ENCODE measurements at regions not wholly inside any gene's neighbourhood (a gene's known extent, or its start where the extent isn't known, plus 50 kb on each side); places are given as distances from the start of the nearest gene placed in this dataset.

DNA sequence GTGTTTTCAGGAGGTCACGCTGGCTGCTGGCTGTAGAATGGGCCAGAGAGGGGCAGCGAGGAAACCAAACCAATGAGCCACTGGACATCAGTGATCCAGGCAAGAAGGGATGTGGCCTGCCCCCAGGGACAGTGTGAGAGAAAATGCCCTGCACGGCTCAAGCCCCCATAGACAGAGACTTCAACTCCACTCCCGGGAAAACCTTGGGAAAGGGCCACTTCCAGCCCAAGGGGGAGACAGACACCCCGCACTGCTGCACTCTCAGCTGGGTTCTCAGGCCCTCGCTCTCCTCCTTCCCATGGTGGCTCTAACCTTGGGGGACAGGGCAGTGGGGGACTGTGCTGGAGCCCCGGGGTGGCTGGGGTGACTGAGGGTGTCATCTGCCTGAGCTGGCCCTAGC lies 172.0 kb downstream of the KATNAL1 start:
- no peaks in the 10 kb centered on the region for H3K36me3 ChIP-seq
- peaks cover 30% of the 10 kb centered on the region for H3K4me1 ChIP-seq (replicated peaks)
- DNase-seq (ENCODE audit: low read depth in 1 of 2, low spot score in 2 of 2) = no peak
- H3K4me3 ChIP-seq = no peak overlapping the region
- no peak overlapping the region for H3K27ac ChIP-seq
- H3K9me3 ChIP-seq (replicated peaks) = no peaks in the 10 kb centered on the region
- no peaks in the 10 kb centered on the region for H3K27me3 ChIP-seq (replicated peaks)

DNA sequence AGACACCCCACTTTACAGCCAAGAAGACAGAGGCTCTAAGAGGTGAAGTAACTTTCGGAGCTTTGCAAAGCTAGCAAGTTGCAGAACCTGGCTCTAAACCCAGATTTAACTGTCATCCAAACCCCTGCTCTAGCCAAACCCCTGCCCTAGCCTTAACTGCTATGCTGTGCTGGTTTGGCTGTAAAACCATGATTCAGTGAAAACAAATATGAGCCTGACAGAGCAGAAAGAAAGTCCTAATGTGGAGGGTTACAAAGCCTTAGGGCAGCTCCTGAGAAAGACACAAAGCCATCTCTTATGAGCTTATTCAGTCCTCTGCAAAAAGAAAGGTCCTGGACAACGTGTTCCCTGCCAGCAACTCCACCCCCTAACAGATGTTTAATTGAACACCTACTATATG lies 172.8 kb downstream of the KATNAL1 start:
- Histone ChIP-seq H3K4me3 (no peak overlapping the region), H3K27ac (no peak overlapping the region), H3K4me1 (replicated peaks) (peaks cover 30% of the 10 kb centered on the region), H3K27me3 (replicated peaks) (no peaks in the 10 kb centered on the region), H3K36me3 (no peaks in the 10 kb centered on the region), H3K9me3 (replicated peaks) (no peaks in the 10 kb centered on the region)
- DNase-seq (ENCODE audit: low read depth in 1 of 2, low spot score in 2 of 2) = no peak

DNA sequence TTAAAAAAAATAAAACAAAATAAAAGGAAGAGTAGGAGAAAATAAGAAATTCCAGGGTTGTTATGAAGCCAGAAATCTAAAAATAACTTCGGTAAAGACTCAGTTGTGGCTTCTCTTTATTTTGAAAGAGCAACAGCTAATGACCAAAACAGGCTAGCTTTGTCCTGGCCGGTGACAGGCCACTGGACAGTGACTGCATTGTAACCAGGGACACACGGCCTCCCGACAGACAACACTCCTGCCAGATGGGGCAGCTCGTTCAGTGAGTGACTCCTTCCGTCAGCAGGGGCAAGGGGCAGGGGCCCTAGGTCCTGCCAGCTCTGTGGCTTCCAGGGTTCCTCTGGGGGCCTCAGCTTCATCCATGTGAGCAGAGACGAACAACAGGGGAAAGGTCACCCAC lies 173.4 kb downstream of the KATNAL1 start:
- Histone ChIP-seq H3K36me3 (no peaks in the 10 kb centered on the region), H3K27ac (no peak overlapping the region), H3K4me3 (no peak overlapping the region), H3K4me1 (replicated peaks) (peaks cover 30% of the 10 kb centered on the region), H3K27me3 (replicated peaks) (no peaks in the 10 kb centered on the region), H3K9me3 (replicated peaks) (no peaks in the 10 kb centered on the region)
- no peak for DNase-seq (ENCODE audit: low read depth in 1 of 2, low spot score in 2 of 2)

DNA sequence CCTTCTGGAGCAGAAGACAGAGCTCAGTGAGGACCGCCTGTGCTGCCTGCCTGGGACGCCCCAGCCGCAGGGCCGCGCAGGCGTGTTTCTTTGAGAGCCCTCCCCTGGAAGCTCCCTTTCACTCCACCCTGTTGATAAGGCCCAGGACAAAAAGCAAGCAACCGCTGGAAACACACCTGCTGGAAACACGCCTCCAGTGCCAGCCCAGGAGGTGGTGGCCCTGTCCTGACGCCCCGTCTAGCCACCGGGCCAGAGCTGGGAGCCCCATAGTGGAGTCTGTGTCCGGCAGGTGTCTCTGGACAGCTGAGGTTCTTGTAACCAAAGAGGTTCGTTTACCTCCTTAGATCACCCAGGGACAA lies 173.8 kb downstream of the KATNAL1 start:
- DNase-seq (ENCODE audit: low read depth in 1 of 2, low spot score in 2 of 2) = no peak

DNA sequence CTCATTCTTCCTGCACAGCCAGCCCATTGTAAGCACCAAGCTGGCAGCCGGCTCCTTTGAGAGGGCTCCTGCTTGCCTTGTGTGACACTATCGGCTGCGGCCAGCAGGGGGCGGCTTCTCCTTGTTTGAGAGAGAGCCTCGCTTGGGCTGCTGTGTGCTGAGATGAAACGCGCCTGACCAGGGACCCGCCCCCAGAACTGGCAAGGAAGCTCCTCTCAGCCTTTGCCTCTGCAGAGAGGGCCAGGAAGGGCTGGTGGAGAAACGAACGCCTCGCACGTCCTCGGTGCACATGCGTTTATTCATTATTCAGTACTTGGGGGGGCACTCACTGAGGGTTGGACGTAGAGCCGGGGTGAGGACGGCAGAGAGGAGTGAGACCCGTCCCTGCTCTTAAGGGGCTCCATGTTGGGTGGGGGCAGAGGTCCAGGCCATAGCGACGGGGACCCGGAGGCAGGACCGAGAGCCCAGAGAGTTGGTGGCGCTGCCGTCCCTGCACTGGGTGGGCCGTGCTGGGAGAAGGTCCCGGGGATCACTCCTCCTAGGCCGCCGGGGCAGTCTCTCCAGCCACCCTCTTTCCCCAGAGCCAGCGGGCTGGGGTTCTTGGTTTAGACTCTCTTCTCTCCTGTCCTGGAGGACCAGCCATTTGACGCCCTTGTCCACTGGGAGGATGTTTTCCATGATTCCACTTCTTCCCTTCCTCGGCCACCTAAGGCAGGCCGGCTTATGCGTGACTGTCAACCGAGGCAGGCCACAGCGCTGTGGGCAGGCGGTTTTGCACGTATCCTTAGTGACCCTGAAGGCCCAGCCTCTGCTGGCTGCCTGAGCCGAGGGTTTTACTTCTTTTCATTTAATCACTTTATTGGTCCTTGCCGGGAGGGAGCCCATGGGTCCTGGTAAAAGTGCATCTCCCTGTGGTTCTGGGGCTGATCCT lies 174.5 kb downstream of the KATNAL1 start:
- no peaks in the 10 kb centered on the region for H3K27me3 ChIP-seq (replicated peaks)
- no peak overlapping the region for H3K27ac ChIP-seq
- peaks cover 23% of the 10 kb centered on the region for H3K4me1 ChIP-seq (replicated peaks)
- H3K4me3 ChIP-seq = no peak overlapping the region
- DNase-seq (ENCODE audit: low read depth in 1 of 2, low spot score in 2 of 2) = peak; percentile 88 to 94
- no peaks in the 10 kb centered on the region for H3K36me3 ChIP-seq
- no peaks in the 10 kb centered on the region for H3K9me3 ChIP-seq (replicated peaks)

More for the DNA sequence above, 173.8 kb downstream of the KATNAL1 start:
- Histone ChIP-seq H3K27ac (no peak overlapping the region), H3K27me3 (replicated peaks) (no peaks in the 10 kb centered on the region), H3K36me3 (no peaks in the 10 kb centered on the region), H3K4me1 (replicated peaks) (peaks cover 29% of the 10 kb centered on the region), H3K9me3 (replicated peaks) (no peaks in the 10 kb centered on the region), H3K4me3 (no peak overlapping the region)

DNA sequence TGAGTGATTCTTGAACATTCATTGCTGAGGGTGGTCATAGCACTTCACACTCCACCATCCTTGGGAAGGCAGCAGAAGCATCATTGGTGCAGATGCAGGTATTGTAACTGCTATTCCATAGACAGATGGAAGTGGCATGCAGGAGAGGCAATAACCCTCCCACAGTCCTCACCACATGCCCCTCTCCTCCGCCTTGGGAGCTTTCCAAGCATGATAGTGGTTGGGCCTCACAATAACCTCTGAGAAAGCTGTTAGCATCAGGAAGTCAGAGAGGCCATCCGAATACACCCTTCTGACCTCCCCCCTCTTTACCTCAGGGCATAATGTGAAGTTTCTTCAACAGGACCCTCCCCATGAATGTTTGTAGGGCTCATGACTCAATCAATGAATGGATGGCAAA lies 177.9 kb downstream of the KATNAL1 start:
- Histone ChIP-seq H3K4me3 (no peak overlapping the region), H3K9me3 (replicated peaks) (no peaks in the 10 kb centered on the region), H3K27me3 (replicated peaks) (no peaks in the 10 kb centered on the region), H3K4me1 (replicated peaks) (peaks cover 20% of the 10 kb centered on the region), H3K27ac (no peak overlapping the region), H3K36me3 (no peaks in the 10 kb centered on the region)
- no peak for DNase-seq (ENCODE audit: low read depth in 1 of 2, low spot score in 2 of 2)

DNA sequence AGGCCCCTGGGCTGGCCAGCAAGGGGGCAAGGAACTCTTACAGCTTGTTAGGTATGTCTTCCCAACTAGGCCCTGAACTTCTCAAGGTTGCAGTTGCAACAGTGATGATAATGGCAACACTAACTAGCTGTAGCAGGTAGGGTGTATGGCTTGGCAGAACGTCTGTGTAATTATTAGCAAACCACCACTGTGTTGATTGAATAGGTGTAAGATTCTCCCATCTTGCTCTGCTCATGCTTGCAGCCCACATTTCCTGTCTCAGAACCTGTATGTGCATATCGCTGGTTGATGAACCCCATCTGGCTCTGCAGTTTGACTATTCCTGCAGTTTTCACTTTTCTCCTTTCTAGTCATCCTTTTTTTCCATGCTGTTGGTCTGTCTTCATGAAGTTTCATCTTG lies 178.8 kb downstream of the KATNAL1 start:
- Histone ChIP-seq H3K27me3 (replicated peaks) (no peaks in the 10 kb centered on the region), H3K4me1 (replicated peaks) (peaks cover 13% of the 10 kb centered on the region), H3K27ac (no peak overlapping the region), H3K4me3 (no peak overlapping the region), H3K9me3 (replicated peaks) (no peaks in the 10 kb centered on the region), H3K36me3 (no peaks in the 10 kb centered on the region)
- DNase-seq (ENCODE audit: low read depth in 1 of 2, low spot score in 2 of 2) = no peak

DNA sequence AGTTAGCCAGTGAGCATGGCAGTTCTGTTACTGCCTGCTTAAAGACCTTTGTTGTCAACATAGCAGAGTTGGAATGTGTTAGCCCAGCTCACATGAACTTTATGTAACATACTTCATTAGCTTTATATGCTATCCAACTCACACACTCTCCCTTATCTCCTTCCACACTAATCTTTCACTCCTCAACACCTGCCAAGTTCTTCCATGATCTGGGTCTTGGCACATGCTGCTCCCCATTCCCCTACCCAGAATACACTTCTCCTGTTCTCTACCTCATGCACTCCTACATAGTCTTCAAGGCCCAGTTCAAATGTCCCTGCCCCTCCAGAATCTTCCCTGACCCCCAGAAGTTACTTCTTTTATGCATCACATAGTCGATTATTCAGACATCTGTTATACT lies 179.3 kb downstream of the KATNAL1 start:
- Histone ChIP-seq H3K4me3 (no peak overlapping the region), H3K27ac (no peak overlapping the region), H3K36me3 (no peaks in the 10 kb centered on the region), H3K9me3 (replicated peaks) (no peaks in the 10 kb centered on the region), H3K4me1 (replicated peaks) (peaks cover 9% of the 10 kb centered on the region), H3K27me3 (replicated peaks) (no peaks in the 10 kb centered on the region)
- no peak for DNase-seq (ENCODE audit: low read depth in 1 of 2, low spot score in 2 of 2)

DNA sequence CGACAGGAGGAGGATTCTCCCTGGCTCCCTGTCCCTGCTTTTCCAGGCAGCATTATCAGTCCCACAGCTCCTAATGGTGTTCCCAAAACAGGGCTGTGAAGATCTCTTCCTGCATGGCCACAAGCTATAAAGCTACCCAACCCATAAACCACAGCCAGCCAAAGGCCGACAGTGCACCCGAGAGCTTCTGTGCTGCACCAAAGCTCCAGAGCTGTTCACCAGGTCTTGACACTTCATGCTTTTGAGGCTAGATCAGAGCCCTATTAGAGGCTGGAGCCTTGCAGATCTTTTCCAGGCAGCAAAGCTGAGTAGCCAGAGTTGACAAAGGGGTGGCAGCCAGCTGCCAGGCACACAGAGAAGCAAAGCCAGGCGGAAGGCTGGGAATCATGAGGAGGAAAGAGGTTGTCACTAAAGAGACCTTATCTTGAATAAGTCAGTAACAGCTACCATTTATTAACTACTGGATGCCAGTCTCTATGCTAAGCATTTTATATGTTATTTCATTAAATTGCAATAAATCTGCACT lies 180.4 kb downstream of the KATNAL1 start:
- no peak for DNase-seq (ENCODE audit: low read depth in 1 of 2, low spot score in 2 of 2)
- H3K27ac ChIP-seq = no peak overlapping the region
- no peaks in the 10 kb centered on the region for H3K36me3 ChIP-seq
- H3K4me3 ChIP-seq = no peak overlapping the region
- H3K27me3 ChIP-seq (replicated peaks) = no peaks in the 10 kb centered on the region
- peaks cover 4% of the 10 kb centered on the region; the same call in 1 of the 2 replicates for H3K4me1 ChIP-seq (replicated peaks)
- H3K9me3 ChIP-seq (replicated peaks) = no peaks in the 10 kb centered on the region

DNA sequence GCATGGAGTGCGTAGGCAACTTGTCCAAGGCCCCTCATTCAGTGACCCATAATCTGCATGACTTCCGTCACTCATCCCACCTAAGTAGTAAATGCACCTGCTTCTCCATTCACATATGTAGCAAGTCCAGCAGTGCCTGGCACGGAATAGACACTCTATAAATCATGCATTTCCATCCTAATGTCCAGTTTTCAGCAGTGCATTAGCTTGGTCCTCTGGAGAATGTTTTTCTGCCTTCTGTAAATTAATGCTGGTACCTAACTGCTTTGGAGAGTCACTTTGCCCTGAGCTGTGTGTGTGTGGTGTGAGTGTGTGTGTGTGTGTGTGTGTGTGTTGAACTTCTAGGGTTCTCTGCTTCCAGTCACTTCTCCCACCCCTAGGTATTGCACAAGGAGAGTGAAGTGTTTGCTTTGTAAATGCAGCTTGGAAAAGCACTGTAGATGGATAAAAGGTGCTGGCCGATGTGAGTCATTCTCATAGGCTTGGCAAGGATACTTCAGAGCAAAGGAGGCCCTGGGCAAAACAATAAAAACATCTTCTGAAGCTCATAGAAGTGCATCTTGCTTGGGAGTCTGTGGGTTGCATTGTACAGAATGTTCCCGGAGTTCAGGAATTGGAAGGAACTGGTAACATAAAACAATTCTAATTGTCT lies 181.8 kb downstream of the KATNAL1 start:
- Histone ChIP-seq H3K36me3 (no peaks in the 10 kb centered on the region), H3K4me3 (no peak overlapping the region), H3K27ac (no peak overlapping the region), H3K4me1 (replicated peaks) (peaks cover 4% of the 10 kb centered on the region; the same call in 1 of the 2 replicates), H3K27me3 (replicated peaks) (no peaks in the 10 kb centered on the region), H3K9me3 (replicated peaks) (no peaks in the 10 kb centered on the region)
- DNase-seq (ENCODE audit: low read depth in 1 of 2, low spot score in 2 of 2) = peak in 1 of 2 experiments; percentile 18

DNA sequence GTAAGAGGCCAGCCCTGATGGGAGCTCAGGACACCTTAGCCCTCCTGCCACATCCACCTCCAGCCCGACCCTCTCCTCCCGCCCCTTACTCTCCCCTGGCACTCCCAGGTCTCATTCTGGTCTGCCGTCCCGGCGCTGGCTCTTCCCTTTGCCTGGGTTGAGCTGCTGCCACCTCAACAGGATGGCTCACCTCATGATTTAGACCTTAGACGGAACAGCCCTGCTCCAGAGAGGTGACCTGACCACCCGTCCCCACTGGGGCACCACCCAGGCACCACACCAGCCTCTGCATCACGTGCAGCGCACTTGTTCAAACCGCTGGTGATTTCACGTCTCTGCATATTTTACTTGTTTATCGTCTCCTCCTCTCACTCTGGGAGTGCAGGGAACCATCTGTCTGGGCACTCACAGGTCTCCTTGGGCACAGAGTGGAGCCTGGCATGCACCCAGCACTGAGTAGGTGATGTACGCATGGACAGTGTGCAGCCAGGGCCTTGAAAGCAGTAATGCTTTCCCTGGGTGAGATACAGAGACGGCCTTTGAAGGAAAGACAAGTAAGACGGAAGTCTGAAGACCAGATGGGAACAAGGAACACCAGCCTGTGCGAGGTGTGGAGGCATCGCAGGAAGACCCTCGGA lies 183.1 kb downstream of the KATNAL1 start:
- H3K27me3 ChIP-seq (replicated peaks) = no peaks in the 10 kb centered on the region
- H3K9me3 ChIP-seq (replicated peaks) = no peaks in the 10 kb centered on the region
- H3K4me3 ChIP-seq = no peak overlapping the region
- H3K4me1 ChIP-seq (replicated peaks) = peaks cover 13% of the 10 kb centered on the region
- H3K36me3 ChIP-seq = no peaks in the 10 kb centered on the region
- DNase-seq (ENCODE audit: low read depth in 1 of 2, low spot score in 2 of 2) = no peak
- no peak overlapping the region for H3K27ac ChIP-seq

DNA sequence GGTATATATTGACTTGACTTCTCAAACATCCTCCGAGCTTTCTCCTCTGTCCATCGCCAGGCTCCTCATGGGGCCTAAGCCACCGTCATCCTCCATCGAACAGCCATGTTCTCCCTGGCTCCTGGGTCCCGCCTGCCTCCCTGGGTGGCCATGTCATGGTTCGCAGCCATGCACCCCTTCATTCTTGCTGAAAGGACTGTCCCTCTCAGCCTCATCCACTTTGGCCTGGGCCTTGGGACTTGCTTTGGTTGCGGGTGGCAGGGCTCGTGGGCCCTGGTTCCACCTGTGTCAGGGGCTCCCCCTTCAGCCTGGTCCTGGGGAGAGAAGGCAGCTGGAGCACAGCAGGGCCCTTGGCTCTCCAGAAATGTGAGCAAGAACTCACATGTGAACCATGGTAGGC lies 183.8 kb downstream of the KATNAL1 start:
- no peak for DNase-seq (ENCODE audit: low read depth in 1 of 2, low spot score in 2 of 2)
- no peaks in the 10 kb centered on the region for H3K27me3 ChIP-seq (replicated peaks)
- no peaks in the 10 kb centered on the region for H3K9me3 ChIP-seq (replicated peaks)
- no peak overlapping the region for H3K4me3 ChIP-seq
- H3K4me1 ChIP-seq (replicated peaks) = peaks cover 20% of the 10 kb centered on the region
- H3K27ac ChIP-seq = no peak overlapping the region
- H3K36me3 ChIP-seq = no peaks in the 10 kb centered on the region

DNA sequence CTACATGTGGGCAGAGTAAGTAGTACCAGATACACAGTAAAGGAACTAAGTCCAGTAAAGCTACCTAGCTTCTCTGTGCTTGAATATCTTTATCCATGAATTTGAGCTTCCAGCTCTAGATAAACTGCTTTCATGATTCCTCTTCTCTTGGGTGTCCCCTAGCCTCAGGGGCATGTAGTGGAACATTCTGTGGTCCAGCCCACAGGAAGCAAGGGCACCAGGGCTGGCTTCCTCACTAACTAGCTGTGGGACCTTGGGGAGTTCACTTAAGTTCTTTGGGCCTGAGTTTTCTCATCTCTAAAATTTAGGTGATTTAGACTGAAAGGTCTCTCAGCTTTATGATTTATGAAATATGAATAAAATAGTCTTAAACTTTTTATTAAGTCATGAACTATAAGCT lies 185.7 kb downstream of the KATNAL1 start:
- Histone ChIP-seq H3K4me1 (replicated peaks) (peaks cover 21% of the 10 kb centered on the region), H3K4me3 (no peak overlapping the region), H3K36me3 (no peaks in the 10 kb centered on the region), H3K27ac (no peak overlapping the region), H3K27me3 (replicated peaks) (no peaks in the 10 kb centered on the region), H3K9me3 (replicated peaks) (no peaks in the 10 kb centered on the region)
- no peak for DNase-seq (ENCODE audit: low read depth in 1 of 2, low spot score in 2 of 2)

DNA sequence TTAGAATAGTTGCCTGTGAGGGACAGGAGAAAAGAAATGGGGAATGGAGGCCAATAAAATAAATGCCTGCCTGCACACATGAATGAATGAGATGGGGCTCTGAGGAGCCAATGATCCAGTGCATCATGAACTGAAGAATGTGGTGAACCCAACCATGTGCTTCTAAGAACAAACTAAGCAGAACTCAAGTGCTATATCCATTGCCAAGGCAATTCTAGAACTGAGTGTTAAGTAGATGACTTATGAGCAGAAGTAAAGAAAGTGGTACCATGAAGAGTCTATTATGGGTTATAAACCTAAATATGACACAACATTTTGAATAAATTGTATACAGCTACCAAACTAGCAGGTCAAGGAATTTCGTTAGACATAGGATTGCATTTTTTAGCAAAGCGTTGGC lies 186.1 kb downstream of the KATNAL1 start:
- H3K36me3 ChIP-seq = no peaks in the 10 kb centered on the region
- DNase-seq (ENCODE audit: low read depth in 1 of 2, low spot score in 2 of 2) = no peak
- H3K4me3 ChIP-seq = no peak overlapping the region
- no peaks in the 10 kb centered on the region for H3K9me3 ChIP-seq (replicated peaks)
- H3K27ac ChIP-seq = no peak overlapping the region
- peaks cover 21% of the 10 kb centered on the region for H3K4me1 ChIP-seq (replicated peaks)
- no peaks in the 10 kb centered on the region for H3K27me3 ChIP-seq (replicated peaks)
